ENCODE measurements at regions not wholly inside any gene's neighbourhood (a gene's known extent, or its start where the extent isn't known, plus 50 kb on each side); places are given as distances from the start of the nearest gene placed in this dataset.

GRCh38 chr9:126151686-126152134, 174.9 kb upstream of the MVB12B start:
- DNase-seq (ENCODE audit: low read depth): no peak

- no peak for DNase-seq (ENCODE audit: low read depth)
Observed at GRCh38 chr9:126152622-126153362, 173.8 kb upstream of the MVB12B start.

DNA sequence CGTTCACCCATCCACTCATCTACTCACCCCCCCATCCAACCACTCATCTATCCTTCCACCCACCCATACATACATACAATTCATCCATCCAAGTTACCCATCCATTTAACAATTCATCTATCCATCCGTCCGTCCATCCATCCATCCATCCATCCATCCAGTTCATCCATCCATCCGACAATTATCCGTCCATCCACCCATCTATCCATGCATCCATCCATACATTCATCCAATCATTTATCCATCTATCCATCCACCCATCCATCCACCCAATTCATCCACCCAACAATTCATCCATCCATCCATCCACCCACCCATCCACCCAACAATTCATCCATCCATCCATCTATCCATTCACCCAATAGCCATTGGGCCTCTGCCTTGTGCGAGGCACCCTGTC, 173.2 kb upstream of the MVB12B start:
- no peak for DNase-seq (ENCODE audit: low read depth)

DNA sequence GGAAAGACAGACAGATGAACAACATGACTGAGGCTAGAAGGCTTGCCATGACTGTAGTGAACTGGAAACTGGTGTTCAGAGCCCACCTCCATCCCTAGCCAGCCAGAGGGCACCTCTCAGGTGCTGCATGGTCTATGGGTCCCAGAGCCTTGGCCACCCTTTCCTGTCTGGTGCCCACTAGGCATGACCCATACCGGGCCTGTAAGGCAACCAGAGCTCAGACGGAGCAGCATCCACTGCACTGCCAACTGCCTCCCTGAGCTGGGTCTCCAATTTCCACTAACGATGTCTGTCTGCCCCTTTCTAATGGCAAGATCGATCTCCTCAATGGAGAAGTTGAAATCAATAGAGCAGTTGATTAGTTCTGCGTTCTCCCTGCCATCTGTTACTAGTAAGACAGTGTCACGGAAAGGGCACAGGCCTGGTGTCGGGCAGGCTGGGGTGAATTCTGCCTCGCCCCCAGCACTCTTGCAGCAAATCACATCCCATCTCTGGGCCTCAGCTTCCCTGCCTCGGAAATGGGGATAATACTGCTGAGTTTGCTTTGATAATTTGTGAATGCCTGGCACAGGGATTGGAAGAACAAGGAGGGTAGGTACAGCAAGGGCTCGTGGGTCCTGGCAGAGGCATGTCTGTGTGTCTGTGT, 172.3 kb upstream of the MVB12B start:
- DNase-seq (ENCODE audit: low read depth): no peak

- no peak for DNase-seq (ENCODE audit: low read depth)
Observed at GRCh38 chr9:126154869-126155268, 171.8 kb upstream of the MVB12B start.

DNA sequence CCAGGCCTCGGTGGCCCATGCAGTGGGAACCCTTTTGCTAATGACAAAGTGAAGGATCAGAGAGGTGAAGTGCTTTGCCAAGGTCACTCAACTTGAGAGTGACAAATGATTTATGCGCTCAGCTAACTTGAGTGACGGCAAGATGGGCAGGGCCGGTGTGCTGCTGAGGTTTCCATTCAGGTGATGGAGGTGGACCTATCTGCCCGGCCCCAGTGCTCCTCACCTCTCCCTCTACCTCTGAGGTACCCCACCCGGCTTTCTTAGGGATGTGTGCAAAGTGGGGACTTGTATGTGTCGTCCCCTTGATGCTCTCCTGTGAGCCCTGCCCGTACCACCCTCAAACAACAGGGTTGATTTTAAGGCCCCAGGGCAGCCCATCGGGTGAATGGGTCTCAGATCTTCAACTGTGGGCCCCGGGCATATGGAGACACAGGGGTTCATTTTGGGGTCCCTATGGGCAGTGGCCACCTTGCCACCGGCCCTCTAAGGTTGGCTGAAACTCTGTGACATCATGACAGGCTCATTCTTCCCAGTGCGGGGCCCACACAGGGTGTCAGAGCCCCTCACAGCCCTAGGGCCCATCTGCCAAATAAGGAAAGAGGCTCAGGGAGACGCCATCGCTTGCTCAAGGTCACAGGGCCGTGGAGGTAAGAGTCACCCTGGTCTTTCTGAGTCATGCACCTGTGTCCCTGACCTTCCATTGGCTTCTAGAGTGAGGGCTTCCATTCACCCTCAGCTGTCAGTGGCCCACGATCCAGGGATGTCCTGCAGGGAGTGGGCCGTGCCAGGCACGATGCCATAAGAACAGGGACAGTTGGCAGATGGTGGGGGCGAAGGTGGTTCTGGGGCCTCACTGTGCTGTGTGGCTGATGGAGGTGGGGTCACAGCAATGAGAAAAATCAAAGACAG, 170.6 kb upstream of the MVB12B start:
- DNase-seq (ENCODE audit: low read depth): no peak

DNA sequence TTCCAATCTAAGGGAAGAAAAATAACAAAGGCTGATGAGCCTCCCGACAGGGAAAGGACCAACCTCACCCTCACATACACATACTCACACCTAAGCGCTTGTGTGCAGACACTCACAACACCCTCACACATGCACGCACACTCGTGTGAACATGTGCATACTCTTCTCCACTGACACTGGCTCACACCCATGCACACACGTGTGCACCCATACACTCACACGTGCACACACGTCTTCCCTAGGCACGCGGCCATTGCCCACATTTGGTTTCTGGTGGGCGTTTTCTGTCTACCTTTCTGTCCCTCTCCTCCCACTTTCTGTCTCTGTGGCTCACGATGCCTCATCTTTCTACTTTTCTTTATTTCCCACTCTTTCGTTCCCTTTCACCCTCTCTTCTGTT, 169.7 kb upstream of the MVB12B start:
- no peak for DNase-seq (ENCODE audit: low read depth)

- no peak for DNase-seq (ENCODE audit: low read depth)
Observed at GRCh38 chr9:126157423-126157822, 169.2 kb upstream of the MVB12B start.

DNA sequence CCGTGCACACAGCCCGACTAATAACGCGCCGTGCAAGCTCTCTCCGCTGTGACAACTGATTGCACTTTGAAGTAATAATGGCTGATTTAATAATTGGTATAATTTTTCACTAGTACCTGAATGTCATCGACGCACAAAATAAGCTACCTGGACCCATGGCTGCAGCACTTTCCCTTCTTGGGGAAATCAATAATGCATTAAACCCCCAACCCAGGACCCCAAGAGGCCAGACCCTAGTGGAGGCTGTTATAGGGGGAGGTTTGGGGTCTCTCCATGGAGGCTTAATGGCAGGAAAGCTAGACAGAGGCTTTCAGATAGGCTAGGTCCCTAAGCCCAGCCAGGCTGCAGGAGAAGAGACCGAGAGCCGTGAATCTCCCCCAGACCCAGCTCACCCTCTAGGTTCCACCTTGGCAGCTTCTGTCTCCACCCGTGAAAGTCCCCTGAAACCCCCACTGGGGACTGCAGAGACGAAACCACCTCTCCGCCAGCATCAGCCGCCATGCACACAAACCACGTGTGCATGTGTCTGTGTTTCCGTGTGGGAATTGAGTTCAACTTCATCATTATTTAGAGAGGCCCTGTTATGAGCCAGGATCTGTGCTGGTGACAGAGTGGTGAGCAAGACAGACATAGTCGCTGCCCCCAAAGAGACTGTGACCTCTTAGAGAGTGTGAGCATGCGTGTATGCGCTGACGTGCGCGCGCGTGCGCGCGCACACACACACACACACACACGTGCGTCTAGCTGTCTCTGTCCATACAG, 168.6 kb upstream of the MVB12B start:
- no peak for DNase-seq (ENCODE audit: low read depth)

DNA sequence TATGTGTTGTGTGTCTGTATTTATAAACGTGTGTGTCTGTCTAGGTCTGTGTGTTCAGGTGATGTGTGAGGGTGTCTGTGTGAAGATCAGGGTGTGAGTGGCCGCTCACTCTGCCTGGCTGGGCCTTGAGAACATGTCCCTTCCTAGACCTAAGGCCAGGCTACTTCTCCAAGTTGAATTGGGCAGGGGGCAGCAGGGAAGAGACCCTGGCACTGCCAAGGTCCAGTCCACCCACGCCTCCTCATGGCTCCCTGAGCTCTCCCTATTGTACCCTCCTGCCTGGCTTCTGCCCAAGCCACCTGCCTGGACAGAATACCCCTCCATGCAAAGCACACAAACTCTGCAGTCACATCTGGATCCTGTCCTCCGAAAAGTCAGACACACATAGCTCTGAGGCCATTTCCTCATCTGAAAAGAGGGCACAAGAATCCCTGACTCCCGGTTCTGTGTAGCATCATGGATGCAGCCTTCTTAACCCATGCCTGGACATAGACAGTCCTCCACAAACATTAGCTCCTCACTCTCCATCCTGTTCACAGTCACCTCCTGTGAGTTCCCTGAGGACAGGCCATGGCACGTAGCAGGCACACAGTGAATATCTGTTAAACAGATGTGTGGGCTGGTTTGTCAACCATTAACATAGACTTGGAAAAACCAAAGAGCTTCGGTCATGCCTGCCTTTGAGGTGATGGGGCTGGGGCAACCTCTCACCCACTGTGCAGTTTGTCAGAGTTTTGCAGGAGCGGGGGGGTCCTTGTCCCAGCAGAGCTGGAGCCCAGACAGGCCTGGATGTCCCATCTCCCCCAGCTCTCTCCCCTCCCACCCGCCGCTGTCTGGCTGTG, 167.8 kb upstream of the MVB12B start:
- DNase-seq (ENCODE audit: low read depth): no peak

DNA sequence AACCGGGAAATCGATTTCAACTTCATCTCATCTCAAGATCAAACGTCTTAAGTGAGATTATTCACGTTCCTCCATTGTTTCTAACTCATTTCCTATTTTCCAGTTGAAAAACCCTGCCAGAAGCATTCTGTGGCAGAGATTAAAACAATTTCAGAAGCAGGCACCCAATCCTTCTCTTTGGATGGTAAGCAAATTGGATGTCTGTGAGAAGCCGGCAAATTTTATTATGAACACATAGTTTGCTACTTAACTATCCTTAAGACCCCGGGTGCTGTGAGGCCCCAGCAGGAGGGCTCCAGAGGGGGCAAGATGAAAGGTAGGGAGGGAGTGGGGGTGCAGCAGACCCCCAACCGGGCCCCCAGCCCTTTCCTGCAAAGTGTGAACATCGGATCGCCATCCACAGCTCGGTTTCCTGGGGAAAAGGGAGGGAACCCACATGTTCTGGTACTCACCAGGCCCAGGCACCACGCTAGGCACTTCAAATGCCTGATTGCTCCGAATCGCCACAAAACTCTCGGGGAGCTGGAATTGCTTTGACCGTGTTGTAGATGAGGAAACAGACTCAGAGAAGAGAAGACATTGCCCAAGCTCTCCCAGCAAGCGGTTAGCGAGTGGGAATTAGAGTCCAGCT, 167.1 kb upstream of the MVB12B start:
- no peak for DNase-seq (ENCODE audit: low read depth)

DNA sequence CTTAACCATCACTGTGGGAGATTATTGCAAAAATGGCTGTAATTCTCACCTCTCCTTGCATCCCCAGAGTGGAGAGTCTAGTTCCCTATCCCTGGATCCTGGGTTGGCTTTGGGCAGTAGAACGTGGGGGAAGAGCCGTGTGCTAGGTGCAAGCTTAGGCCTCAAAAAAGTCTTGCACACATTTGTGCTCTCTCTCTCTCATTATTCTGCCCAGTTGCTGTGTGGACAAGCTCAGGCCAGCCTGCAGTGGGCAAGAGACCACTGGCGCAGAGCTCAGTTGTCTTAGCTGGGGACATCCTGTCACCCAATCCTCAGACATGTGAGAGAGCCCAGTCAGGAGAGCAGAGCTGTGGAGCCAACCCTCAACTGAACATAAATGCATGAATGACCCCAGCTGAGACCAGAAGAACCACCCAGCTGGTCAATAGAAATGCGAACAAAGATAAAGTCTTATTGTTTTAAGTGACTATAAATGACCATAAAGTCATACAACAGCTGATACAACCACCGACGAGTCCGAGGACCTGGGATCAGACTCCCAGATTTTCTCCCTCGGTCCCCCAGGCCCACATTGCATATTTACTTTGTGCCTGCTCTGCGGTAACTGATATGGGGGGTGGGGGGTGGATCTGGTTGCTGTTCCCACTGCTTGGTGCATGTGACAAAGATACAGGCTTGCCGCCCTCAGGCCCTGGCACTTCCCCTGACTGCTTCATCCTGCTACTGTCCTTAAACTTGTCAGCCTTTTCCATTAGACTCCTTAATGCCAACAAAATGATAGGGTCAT, 166.4 kb upstream of the MVB12B start:
- DNase-seq (ENCODE audit: low read depth): no peak

GRCh38 chr9:126160854-126161329, 165.7 kb upstream of the MVB12B start:
- no peak for DNase-seq (ENCODE audit: low read depth)

DNA sequence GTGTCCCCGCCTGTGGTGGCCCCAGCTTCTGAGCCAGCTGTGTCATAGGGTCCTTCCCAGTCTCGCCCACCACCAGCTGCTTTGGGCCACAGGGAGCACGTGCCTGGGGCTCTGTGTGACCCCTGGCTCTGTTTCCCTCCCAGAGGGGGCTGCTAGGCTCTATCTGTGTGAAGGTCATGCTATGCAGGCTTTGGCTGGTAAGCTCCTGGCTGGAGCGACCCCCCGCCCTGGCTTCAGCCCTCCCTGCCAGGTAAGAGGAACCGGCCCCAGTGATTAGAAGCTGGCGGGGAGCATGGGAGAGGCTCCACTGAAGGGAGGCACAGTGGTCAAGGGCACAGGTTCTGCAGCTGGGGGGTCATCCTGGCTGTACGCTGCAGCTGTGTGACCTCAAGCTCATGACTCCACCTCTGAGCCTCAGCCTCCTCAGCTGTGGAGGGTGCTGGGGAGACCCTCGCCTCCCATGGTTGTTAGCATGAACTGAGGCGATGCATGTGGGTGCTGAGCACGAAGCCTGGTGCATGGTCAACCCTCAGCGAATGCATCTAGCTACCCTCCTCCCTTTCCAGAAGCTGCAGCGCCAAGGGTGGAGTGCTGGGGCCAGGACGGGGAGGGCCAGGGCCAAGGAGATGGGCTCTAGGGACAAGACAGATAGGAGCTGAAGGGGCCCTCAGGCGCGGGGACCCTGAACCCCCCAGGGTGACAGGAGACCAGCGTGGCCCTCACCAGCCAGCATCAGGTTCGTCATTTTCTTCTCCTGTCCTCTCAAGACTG, 163.8 kb upstream of the MVB12B start:
- DNase-seq (ENCODE audit: low read depth): no peak

GRCh38 chr9:126164796-126165525, 161.7 kb upstream of the MVB12B start:
- DNase-seq (ENCODE audit: low read depth): no peak

DNA sequence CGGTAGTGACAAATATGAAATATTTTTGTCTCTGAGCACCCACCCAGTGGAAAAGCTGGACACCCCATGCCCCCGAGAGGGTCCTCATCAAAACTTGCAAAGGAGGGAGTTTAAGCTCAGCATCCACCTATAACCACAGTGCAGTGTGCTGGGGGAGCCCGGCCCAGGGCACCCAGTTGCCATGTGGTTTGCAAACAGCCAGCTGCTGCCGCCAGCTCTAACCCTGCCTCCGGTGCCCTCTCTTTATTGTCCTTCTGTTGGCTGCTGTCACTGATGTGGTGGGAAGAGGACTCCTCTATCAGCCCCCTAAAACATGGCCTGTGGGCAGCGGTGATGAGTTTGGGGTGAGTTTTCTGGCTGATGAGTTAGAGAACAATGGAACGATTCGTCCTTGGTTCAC, 160.9 kb upstream of the MVB12B start:
- no peak for DNase-seq (ENCODE audit: low read depth)

- no peak for DNase-seq (ENCODE audit: low read depth)
Observed at GRCh38 chr9:126166291-126166690, 160.3 kb upstream of the MVB12B start.

Measured in HT1080 (cell line).